ENCODE measurements at regions not wholly inside any gene's neighbourhood (a gene's known extent, or its start where the extent isn't known, plus 50 kb on each side); places are given as distances from the start of the nearest gene placed in this dataset.
"Not testable (repeated sequence)": the region's sequence is repeated elsewhere in the genome, so short reads cannot be mapped to it uniquely, and the experiment has no call there.

- no peak overlapping the region for H3K27ac Mint-ChIP-seq (ENCODE audit: unreplicated experiment)
- no peak for DNase-seq (ENCODE audit: low spot score)
- H3K4me1 Mint-ChIP-seq (ENCODE audit: low read depth) = no peaks in the 10 kb centered on the region
- H3K36me3 Mint-ChIP-seq (ENCODE audit: low read depth) = peaks cover 4% of the 10 kb centered on the region
- H3K4me3 Mint-ChIP-seq (ENCODE audit: unreplicated experiment) = no peak overlapping the region
- H3K9me3 Mint-ChIP-seq (ENCODE audit: low read depth) = peaks cover 27% of the 10 kb centered on the region
- peaks cover 8% of the 10 kb centered on the region for H3K27me3 Mint-ChIP-seq (ENCODE audit: low read depth)
- TF ChIP-seq CTCF (IDR thresholded peaks at IDR 0.05) = no peak
Measured at GRCh38 chr6:67814262-67814661, 820.8 kb upstream of the ADGRB3 start.

GRCh38 chr6:67812693-67813092, 822.4 kb upstream of the ADGRB3 start:
- H3K4me3 Mint-ChIP-seq (ENCODE audit: unreplicated experiment) = no peak overlapping the region
- no peak for DNase-seq (ENCODE audit: low spot score)
- no peak overlapping the region for H3K27ac Mint-ChIP-seq (ENCODE audit: unreplicated experiment)
- no peaks in the 10 kb centered on the region for H3K4me1 Mint-ChIP-seq (ENCODE audit: low read depth)
- H3K36me3 Mint-ChIP-seq (ENCODE audit: low read depth) = peaks cover 4% of the 10 kb centered on the region
- H3K27me3 Mint-ChIP-seq (ENCODE audit: low read depth) = peaks cover 7% of the 10 kb centered on the region
- H3K9me3 Mint-ChIP-seq (ENCODE audit: low read depth) = peaks cover 27% of the 10 kb centered on the region
- no peak for TF ChIP-seq CTCF (IDR thresholded peaks at IDR 0.05)

- Mint-ChIP-seq H3K36me3 (ENCODE audit: low read depth) (peaks cover 4% of the 10 kb centered on the region), H3K4me3 (ENCODE audit: unreplicated experiment) (no peak overlapping the region), H3K4me1 (ENCODE audit: low read depth) (no peaks in the 10 kb centered on the region), H3K27ac (ENCODE audit: unreplicated experiment) (no peak overlapping the region), H3K9me3 (ENCODE audit: low read depth) (peaks cover 27% of the 10 kb centered on the region), H3K27me3 (ENCODE audit: low read depth) (peaks cover 5% of the 10 kb centered on the region)
- no peak for TF ChIP-seq CTCF (IDR thresholded peaks at IDR 0.05)
- DNase-seq (ENCODE audit: low spot score) = no peak
Measured at GRCh38 chr6:67812125-67812524, 823.0 kb upstream of the ADGRB3 start.

GRCh38 chr6:67811239-67812037, 823.6 kb upstream of the ADGRB3 start:
- Mint-ChIP-seq H3K36me3 (ENCODE audit: low read depth) (peaks cover 4% of the 10 kb centered on the region), H3K27me3 (ENCODE audit: low read depth) (peaks cover 5% of the 10 kb centered on the region), H3K9me3 (ENCODE audit: low read depth) (peaks cover 31% of the 10 kb centered on the region), H3K27ac (ENCODE audit: unreplicated experiment) (no peak overlapping the region), H3K4me3 (ENCODE audit: unreplicated experiment) (no peak overlapping the region), H3K4me1 (ENCODE audit: low read depth) (no peaks in the 10 kb centered on the region)
- no peak for DNase-seq (ENCODE audit: low spot score)
- TF ChIP-seq CTCF (IDR thresholded peaks at IDR 0.05) = no peak

- H3K36me3 Mint-ChIP-seq (ENCODE audit: low read depth); H3K4me3 Mint-ChIP-seq (ENCODE audit: unreplicated experiment); H3K27me3 Mint-ChIP-seq (ENCODE audit: low read depth); H3K4me1 Mint-ChIP-seq (ENCODE audit: low read depth); H3K27ac Mint-ChIP-seq (ENCODE audit: unreplicated experiment); DNase-seq (ENCODE audit: low spot score): not testable (repeated sequence)
- peaks cover 34% of the 10 kb centered on the region for H3K9me3 Mint-ChIP-seq (ENCODE audit: low read depth)
Measured at GRCh38 chr6:67804808-67805207, 830.3 kb upstream of the ADGRB3 start.

GRCh38 chr6:67802771-67803170, 832.3 kb upstream of the ADGRB3 start:
- TF ChIP-seq CTCF (IDR thresholded peaks at IDR 0.05) = no peak
- H3K27ac Mint-ChIP-seq (ENCODE audit: unreplicated experiment) = no peak overlapping the region
- H3K9me3 Mint-ChIP-seq (ENCODE audit: low read depth) = peaks cover 42% of the 10 kb centered on the region
- H3K4me1 Mint-ChIP-seq (ENCODE audit: low read depth) = no peaks in the 10 kb centered on the region
- DNase-seq (ENCODE audit: low spot score) = no peak
- no peaks in the 10 kb centered on the region for H3K27me3 Mint-ChIP-seq (ENCODE audit: low read depth)
- peaks cover 2% of the 10 kb centered on the region for H3K36me3 Mint-ChIP-seq (ENCODE audit: low read depth)
- H3K4me3 Mint-ChIP-seq (ENCODE audit: unreplicated experiment) = no peak overlapping the region
